Neuron (in vitro differentiated cells): ENCODE measurements at regions not wholly inside any gene's neighbourhood (a gene's known extent, or its start where the extent isn't known, plus 50 kb on each side); places are given as distances from the start of the nearest gene placed in this dataset.

Source experiments
- H2AFZ ChIP-seq: one replicate; pipeline ENCODE4 v1.6.1; 2013; ENCODE audit warnings: low read depth, mild to moderate bottlenecking, inconsistent platforms, low read length, moderate library complexity
- H3K27me3 ChIP-seq: one replicate; pipeline ENCODE4 v1.6.1; 2013; ENCODE audit warnings: low read length; ENCODE audit not compliant: insufficient read depth
- H3K36me3 ChIP-seq: one replicate; pipeline ENCODE4 v1.6.1; 2013; ENCODE audit warnings: low read length; ENCODE audit not compliant: insufficient read depth
- H3K4me1 ChIP-seq: one replicate; pipeline ENCODE4 v1.6.1; 2013; ENCODE audit warnings: low read length; ENCODE audit not compliant: insufficient read depth
- H3K4me3 ChIP-seq: 2 replicates; pipeline ENCODE4 v1.5.1; 2013; ENCODE audit warnings: mild to moderate bottlenecking, low read length, moderate library complexity
- H3K9me3 ChIP-seq: one replicate; pipeline ENCODE4 v1.6.1; 2013; ENCODE audit warnings: low read length

DNA sequence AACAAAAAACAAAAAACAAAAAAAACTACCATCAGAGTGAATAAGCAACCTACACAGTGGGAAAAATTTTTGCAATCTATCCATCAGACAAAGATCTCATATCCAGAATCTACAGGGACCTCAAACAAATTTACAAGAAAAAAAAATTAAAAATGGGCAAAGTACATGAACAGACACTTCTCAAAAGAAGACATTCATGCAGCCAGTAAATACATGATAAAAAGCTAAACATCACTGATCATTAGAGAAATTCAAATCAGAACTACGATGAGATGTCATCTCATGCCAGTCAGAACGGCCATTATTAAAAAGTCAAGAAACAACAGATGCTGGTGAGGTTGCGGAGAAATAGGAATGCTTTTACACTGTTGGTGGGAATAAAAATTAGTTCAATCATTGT lies 466.5 kb upstream of the ATXN7L3B start:
- no peaks in the 10 kb centered on the region for H3K27me3 ChIP-seq
- H3K36me3 ChIP-seq = no peaks in the 10 kb centered on the region
- H3K9me3 ChIP-seq = no peaks in the 10 kb centered on the region
- H3K4me3 ChIP-seq = no peak overlapping the region
- no peaks in the 10 kb centered on the region for H3K4me1 ChIP-seq
- no peak overlapping the region for H2AFZ ChIP-seq

DNA sequence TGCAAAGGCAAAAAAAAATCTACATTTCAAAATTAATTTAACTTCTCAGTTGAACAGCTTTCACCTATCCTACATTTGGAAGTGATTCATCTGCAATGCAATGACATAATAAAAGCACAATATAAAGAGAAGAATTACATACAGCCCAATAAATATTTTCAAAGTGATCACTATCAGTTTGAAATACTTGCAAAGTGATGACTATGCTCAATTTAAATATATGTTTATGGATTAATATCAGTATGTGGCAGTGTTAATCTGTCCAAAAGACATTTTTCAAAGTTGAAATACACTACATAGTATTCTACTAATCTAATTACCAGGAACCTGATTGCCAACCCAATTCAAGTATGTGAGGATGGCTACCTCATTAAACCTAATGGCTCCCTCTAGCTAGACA lies 460.7 kb upstream of the ATXN7L3B start:
- H2AFZ ChIP-seq = no peak overlapping the region
- no peaks in the 10 kb centered on the region for H3K27me3 ChIP-seq
- H3K4me3 ChIP-seq = no peak overlapping the region
- H3K4me1 ChIP-seq = no peaks in the 10 kb centered on the region
- no peaks in the 10 kb centered on the region for H3K9me3 ChIP-seq
- H3K36me3 ChIP-seq = no peaks in the 10 kb centered on the region

DNA sequence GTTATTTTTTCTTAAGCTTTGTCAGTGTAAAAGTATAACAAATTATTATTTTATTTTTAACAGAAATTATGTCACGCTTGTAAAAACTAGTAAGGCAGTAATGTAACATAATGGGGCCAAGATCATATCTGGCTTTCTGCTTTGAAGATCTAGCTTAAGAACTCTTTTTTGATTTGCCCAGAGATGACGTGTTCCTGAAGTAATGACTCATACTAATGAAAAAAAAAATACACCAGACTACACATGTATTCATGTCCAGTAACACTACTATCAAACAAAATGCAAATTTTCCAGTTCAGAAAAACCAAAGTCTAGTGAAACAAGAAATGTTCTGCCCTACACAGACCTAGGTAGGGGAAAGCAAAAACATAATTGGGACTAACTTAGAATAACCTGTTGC lies 432.2 kb upstream of the ATXN7L3B start:
- Histone ChIP-seq H3K4me3 (no peak overlapping the region), H3K9me3 (no peaks in the 10 kb centered on the region), H3K4me1 (no peaks in the 10 kb centered on the region), H3K27me3 (no peaks in the 10 kb centered on the region), H3K36me3 (no peaks in the 10 kb centered on the region), H2AFZ (no peak overlapping the region)

DNA sequence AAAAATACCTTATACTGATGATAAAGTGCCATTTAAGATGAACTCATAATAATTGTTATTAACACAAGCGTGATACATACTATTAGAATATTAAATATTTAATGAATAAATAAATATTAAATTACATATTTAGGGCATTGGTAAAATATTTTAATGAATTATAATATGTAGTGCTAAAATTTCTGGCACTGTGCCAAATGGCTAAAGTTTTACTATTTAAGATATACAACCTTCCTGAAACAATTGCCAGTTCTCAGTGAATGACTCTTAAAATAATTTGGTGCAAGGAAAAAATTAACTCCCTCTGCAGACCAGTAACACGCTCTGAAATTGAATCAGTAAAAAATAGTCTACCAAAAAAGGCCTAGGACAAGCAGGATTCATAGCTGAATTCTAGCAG lies 428.9 kb upstream of the ATXN7L3B start:
- Histone ChIP-seq H2AFZ (no peak overlapping the region), H3K36me3 (no peaks in the 10 kb centered on the region), H3K27me3 (no peaks in the 10 kb centered on the region), H3K4me3 (no peak overlapping the region), H3K4me1 (no peaks in the 10 kb centered on the region), H3K9me3 (no peaks in the 10 kb centered on the region)

DNA sequence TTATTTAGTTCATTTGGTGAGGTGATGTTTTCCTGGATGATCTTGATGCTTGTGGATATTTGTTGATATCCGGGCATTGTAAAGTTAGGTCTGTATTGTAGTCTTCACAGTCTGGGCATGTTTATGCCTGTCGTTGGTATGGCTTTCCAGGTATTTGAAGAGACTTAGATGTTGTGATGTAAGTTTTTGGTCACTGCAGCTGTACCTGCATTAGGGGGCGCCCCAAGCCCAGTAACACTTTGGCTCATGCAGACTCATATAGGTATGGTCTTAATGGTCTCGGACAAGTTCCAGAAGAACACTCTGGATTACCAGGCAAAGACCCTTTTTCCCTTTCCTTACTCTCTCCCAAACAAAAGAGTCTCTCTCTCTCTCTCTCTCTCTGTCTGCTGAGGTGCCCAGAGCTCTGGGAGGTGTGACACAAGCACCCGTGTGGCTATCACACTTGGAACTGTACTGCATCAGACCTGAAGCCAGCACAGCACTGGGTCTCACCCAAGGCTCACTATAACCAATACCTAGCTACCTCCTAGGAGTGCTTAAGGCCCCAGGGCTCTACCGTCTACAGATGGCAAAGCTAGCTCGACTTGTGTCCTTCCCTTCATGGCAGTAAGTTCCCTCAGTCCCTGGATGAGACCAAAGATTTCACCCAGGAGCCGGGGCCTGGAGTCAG lies 425.8 kb upstream of the ATXN7L3B start:
- no peaks in the 10 kb centered on the region for H3K9me3 ChIP-seq
- H3K4me1 ChIP-seq = no peaks in the 10 kb centered on the region
- no peak overlapping the region for H3K4me3 ChIP-seq
- no peaks in the 10 kb centered on the region for H3K36me3 ChIP-seq
- no peak overlapping the region for H2AFZ ChIP-seq
- no peaks in the 10 kb centered on the region for H3K27me3 ChIP-seq

DNA sequence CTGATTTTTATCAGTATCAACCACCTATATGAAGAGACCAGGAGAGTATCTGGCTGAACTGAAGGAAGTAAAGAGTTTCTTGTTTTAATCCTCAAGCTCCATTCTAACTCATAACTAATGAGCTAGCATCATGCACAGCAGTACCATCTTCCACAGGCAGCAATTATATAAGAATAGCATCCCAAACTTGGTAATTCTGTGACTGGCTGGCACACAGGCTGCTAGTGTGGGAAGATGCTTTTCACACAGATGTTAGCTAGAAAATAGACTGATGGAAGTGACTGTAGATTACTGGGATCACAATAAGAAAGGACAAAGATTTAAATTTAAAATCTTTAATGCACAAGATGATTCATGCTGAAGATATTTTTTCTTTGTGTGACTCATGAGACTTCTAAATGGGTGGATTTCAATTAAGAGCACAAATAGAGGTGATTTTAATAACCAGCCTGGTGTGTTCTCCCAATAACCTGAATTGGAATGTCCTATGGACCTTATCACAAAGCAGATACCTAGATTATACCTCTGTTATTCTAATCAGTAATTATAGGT lies 417.7 kb upstream of the ATXN7L3B start:
- no peak overlapping the region for H2AFZ ChIP-seq
- no peaks in the 10 kb centered on the region for H3K27me3 ChIP-seq
- H3K4me1 ChIP-seq = no peaks in the 10 kb centered on the region
- H3K9me3 ChIP-seq = no peaks in the 10 kb centered on the region
- H3K36me3 ChIP-seq = no peaks in the 10 kb centered on the region
- no peak overlapping the region for H3K4me3 ChIP-seq

DNA sequence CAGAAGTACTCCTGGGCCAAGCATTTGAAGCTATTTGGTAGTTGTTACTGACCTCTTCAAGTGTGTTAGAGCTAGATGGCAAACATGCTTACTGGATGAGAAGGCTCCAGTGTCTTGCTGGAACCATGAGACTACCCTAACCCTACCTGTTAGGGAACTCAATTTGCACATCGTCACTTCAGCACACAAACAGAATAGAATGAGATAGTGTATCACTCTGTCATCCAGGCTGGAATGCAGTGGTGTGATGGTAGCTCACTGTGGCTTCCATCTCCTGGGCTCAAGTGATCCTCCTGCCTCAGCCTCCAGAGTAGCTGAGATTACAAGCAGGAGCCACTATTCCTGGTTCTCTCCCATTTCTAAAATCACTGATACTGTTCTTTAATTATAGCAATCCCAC lies 417.0 kb upstream of the ATXN7L3B start:
- Histone ChIP-seq H3K36me3 (no peaks in the 10 kb centered on the region), H3K4me1 (no peaks in the 10 kb centered on the region), H3K4me3 (no peak overlapping the region), H3K9me3 (no peaks in the 10 kb centered on the region), H3K27me3 (no peaks in the 10 kb centered on the region), H2AFZ (no peak overlapping the region)

DNA sequence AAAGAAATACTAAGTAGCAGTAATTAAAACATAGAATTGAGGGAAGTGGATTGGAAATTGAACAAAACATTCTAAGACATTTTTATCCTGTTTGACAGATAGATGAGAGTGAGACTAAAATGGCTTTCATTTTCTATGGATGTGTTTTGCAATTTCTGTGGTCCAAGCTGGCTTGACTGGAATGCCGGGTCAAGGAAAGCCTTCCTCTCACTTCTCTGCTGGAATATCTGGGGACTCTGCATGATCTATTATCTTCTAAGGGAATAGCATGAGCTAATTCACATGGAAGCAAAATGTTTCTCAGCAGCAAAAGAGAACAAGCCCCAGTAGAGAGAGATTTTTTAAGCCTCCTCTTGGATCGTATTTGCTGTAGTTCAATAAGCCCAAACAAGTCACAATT lies 407.9 kb upstream of the ATXN7L3B start:
- H3K27me3 ChIP-seq = no peaks in the 10 kb centered on the region
- H3K4me3 ChIP-seq = no peak overlapping the region
- H2AFZ ChIP-seq = no peak overlapping the region
- no peaks in the 10 kb centered on the region for H3K9me3 ChIP-seq
- H3K4me1 ChIP-seq = no peaks in the 10 kb centered on the region
- H3K36me3 ChIP-seq = no peaks in the 10 kb centered on the region

DNA sequence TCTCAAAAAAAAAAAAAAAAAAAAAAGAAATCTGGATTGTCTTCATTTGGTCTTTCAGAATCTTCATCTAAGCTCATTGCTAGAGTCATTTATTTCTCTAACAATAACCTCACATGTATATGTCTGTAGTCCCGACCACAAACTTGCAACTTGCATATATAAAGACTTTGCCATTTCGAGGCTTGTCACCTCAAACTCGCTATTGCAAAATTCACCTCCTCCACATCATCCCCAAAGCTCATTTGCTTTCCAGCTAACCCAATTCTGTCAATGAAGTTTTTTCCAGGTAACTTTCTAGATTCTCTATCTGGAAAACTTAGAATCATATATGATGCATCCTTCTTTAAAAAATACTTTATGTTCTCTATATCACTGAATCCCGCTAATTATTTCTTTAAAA lies 393.2 kb upstream of the ATXN7L3B start:
- Histone ChIP-seq H2AFZ (no peak overlapping the region), H3K4me1 (no peaks in the 10 kb centered on the region), H3K4me3 (no peak overlapping the region), H3K27me3 (no peaks in the 10 kb centered on the region), H3K36me3 (no peaks in the 10 kb centered on the region), H3K9me3 (no peaks in the 10 kb centered on the region)

DNA sequence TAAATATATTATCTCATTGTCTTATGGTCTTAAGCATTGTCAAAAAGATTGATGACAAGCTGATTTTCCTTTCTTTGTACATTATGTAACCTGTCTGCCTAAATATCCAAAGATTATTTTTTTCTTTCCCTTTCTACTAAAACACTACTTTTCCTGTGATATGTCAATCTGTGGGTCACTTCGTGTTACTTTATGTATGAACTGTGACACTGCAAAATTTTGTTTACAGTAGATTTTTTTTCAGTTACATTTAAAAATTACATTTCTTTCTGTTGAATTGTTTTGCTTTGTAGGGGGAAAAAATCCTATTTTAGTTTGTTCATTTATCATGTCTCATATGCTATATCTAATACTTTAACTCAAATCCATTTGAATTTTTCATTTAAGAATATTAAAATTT lies 392.3 kb upstream of the ATXN7L3B start:
- Histone ChIP-seq H3K4me1 (no peaks in the 10 kb centered on the region), H3K36me3 (no peaks in the 10 kb centered on the region), H2AFZ (no peak overlapping the region), H3K9me3 (no peaks in the 10 kb centered on the region), H3K4me3 (no peak overlapping the region), H3K27me3 (no peaks in the 10 kb centered on the region)

DNA sequence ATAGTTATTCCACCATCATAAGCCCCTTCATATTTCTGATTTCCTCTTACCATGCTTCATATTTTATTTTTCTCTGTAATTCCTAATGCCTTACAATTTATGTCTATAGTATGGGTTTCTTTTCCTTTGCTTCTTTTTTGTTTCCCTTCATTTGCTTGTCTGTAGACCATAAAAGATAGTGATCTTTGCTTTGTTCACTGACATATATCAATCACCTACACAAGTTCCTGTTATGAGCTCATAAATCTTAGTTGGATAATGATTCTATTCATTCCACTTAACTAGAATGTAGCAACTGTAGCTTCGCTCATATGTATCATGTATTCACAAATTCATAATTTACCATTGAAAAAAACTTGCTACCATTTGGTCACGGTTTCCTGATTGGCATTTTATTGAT lies 388.8 kb upstream of the ATXN7L3B start:
- H2AFZ ChIP-seq = no peak overlapping the region
- H3K9me3 ChIP-seq = no peaks in the 10 kb centered on the region
- H3K4me1 ChIP-seq = no peaks in the 10 kb centered on the region
- no peaks in the 10 kb centered on the region for H3K36me3 ChIP-seq
- H3K27me3 ChIP-seq = no peaks in the 10 kb centered on the region
- no peak overlapping the region for H3K4me3 ChIP-seq

DNA sequence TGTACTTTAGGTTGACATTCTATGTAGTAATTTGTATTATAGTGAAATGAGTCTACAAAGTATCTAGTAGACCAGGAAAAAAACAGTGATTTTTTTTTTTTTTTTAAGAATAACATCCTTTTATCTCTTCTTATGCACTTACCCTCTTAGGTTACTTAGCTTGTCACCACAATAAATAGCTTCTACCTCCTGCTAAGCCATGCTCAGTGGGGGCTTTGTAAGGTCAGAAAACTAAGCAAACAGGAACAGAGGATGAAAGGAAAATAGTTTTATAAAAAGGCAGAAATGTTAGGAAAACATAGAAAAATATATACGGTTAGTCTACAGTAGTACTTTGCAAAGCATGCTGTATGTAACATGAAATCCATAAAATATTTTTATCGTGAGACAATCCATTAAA lies 385.3 kb upstream of the ATXN7L3B start:
- Histone ChIP-seq H3K36me3 (no peaks in the 10 kb centered on the region), H3K4me3 (no peak overlapping the region), H3K9me3 (no peaks in the 10 kb centered on the region), H2AFZ (no peak overlapping the region), H3K27me3 (no peaks in the 10 kb centered on the region), H3K4me1 (no peaks in the 10 kb centered on the region)

DNA sequence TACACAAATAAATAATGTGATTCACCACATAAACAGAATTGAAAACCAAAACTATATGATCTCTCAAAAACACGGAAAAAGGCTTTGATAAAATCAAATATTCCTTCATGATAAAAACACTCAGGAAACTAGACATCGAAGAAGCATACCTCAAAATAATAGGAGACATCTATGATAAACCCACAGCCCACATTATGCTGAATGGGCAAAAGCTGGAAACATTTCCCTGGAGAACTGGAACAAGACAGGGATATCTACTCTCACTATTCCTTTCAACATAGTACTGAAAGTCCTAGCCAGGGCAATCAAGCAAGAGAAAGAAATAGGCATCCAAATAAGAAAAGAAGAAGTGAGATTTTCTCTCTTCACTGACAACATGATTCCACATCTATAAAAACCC lies 371.5 kb upstream of the ATXN7L3B start:
- no peaks in the 10 kb centered on the region for H3K36me3 ChIP-seq
- no peaks in the 10 kb centered on the region for H3K9me3 ChIP-seq
- no peaks in the 10 kb centered on the region for H3K4me1 ChIP-seq
- H3K27me3 ChIP-seq = no peaks in the 10 kb centered on the region
- H3K4me3 ChIP-seq = no peak overlapping the region
- no peak overlapping the region for H2AFZ ChIP-seq

DNA sequence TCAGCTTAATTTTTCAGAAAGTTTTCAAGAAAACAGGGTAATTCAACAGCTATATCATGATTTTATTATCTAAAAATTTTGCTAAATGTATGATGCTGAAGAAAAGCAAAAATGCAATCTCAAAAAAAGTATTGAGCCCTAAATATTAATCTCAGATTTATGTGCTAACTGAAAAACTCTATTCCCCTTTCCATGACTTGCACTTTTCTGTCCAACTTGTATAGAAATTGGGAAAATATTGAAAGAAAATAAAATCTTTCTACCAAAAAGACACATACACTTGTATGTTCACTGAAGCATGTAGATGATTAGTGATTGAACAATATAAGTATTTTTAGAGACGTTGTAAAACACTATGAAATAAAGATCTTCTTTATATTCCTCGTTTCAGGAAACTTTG lies 368.0 kb upstream of the ATXN7L3B start:
- Histone ChIP-seq H3K4me1 (no peaks in the 10 kb centered on the region), H3K9me3 (no peaks in the 10 kb centered on the region), H3K27me3 (no peaks in the 10 kb centered on the region), H3K36me3 (no peaks in the 10 kb centered on the region), H2AFZ (no peak overlapping the region), H3K4me3 (no peak overlapping the region)
